GM18868 (cell line): ENCODE measurements at regions not wholly inside any gene's neighbourhood (a gene's known extent, or its start where the extent isn't known, plus 50 kb on each side); places are given as distances from the start of the nearest gene placed in this dataset.
"Not testable (repeated sequence)": the region's sequence is repeated elsewhere in the genome, so short reads cannot be mapped to it uniquely, and the experiment has no call there.

Experiments used
- ATAC-seq: cut with Tn5 transposase; IDR thresholded peaks from one replicate; pipeline ENCODE4 v1.9.1; 2021; ENCODE audit warnings: mild to moderate bottlenecking, moderate library complexity; ENCODE audit not compliant: unreplicated experiment

DNA sequence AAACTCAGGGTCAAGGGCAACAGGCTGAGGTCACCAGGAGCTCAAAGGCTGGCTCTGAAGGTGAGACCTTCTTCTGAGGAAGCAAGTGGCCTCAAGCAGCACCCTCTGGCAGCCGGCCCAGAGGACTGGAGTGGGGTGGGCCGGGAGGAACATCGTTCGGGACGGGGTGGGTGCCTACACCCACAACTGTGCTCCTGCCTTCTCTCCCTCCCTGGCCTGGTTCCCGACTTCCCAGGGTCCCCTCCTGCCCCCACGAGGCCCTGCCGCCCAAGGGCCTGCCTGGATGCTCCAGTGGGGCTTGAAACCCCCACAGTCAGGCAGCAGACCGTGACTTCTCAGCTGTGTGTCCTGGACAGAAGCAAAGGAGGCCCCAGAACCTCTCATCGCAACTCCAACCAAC is 195.7 kb downstream of the IGLL1 start:
- ATAC-seq, result no peak

DNA sequence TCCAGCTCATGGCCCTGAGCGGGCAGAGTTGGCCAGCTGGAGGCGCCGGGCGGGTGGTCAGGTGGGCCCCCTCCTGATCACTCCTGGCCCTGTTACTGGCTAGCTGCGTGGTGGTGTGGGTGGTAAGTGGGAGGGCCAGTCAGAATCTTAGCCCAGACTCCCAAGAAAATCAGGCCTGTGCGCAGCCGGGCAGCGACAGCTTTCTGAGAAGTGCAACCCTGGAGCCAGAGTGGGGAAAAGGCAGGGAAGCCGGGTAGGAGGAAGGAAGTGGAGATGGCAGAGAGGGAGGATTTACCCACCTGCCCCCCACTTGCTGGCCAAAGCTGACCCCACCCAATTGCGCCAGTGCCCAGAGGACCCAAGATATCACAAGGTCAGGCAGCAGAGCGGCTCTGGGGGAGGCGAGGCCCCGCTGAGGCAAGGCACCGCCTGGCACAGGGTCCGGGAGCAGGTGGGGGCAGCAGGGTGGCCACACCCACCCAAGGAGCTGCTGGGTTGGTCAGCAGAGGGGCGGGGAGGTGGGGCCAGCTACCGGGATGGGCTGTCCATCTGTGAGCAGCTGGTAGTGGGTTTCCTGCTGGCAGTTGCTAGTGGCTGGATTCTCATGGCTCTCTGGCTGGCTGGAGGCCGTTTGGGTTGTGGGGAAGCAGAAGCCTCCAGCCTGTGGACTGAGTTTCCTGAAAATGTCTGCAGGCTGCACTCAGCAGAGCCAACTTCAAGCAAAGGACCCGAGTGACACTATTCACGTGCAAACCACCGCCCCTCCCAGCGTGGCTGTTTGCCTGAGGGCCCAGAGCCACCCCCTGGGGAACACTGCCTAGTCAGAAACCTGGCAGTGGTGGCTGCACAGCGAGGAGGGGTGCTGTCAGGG is 196.4 kb downstream of the IGLL1 start:
- no peak for ATAC-seq

- ATAC-seq, result no peak
Measured at GRCh38 chr22:23382428-23383218, 197.5 kb downstream of the IGLL1 start.

GRCh38 chr22:23381661-23382427 is 198.2 kb downstream of the IGLL1 start:
- no peak for ATAC-seq

DNA sequence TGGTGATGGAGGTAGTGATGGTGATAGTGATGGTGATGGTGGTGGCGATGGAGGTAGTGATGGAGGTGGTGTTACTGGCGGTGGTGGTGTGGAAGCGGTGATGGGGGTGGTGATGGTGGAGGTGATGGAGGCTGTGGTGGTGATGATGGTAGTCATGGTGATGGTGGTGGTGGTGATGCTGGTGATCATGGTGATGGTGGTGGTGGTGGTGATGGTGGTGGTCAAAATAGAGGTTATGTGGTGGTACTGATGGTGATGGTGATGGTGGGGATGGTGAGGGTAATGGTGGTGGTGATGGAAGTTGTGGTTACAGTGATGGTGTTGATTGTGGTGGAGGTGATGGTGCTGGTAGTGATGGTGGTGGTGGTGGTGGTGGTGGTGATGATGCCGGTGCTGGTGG is 199.2 kb downstream of the IGLL1 start:
- ATAC-seq, result no peak

GRCh38 chr22:23380230-23380573 is 199.9 kb downstream of the IGLL1 start:
- no peak for ATAC-seq

DNA sequence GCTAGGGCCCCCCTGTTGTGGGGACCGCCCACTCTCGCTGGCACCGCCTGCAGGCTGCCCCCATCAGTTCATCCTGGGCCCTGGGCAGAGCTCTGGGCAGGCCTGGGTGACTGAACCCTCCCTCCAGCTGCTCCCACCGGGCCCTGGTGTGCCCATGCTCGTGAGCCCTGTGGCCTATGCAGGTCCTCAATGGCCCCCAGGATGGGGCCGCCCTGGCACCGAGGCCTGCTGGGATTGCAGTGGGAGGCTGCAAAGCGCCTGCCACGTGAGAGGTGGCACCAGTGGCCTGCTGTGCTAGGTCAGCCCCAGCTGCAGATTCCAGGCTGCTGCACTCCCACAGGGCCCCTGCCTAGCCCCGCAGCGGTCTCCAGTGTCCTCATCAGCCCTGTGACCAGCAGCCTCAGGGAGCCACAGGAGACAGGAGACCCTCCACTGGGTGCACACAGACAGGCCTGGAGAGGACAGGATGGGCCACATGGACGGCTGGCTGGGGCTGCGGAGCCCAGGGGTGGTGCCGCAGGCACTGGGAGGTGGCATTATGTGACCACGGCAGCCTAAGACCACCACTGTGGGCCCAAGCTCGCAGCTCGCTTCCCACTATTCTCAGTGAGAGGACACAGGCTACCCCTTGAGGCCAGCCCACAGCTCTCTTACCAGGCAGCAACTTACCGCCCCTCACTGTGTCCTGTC is 199.4 kb downstream of the BCR start:
- not testable (repeated sequence) for ATAC-seq

- no peak for ATAC-seq
Measured at GRCh38 chr22:23377767-23378166, 197.5 kb downstream of the BCR start.

GRCh38 chr22:23376256-23376655 is 195.9 kb downstream of the BCR start:
- ATAC-seq, result no peak

DNA sequence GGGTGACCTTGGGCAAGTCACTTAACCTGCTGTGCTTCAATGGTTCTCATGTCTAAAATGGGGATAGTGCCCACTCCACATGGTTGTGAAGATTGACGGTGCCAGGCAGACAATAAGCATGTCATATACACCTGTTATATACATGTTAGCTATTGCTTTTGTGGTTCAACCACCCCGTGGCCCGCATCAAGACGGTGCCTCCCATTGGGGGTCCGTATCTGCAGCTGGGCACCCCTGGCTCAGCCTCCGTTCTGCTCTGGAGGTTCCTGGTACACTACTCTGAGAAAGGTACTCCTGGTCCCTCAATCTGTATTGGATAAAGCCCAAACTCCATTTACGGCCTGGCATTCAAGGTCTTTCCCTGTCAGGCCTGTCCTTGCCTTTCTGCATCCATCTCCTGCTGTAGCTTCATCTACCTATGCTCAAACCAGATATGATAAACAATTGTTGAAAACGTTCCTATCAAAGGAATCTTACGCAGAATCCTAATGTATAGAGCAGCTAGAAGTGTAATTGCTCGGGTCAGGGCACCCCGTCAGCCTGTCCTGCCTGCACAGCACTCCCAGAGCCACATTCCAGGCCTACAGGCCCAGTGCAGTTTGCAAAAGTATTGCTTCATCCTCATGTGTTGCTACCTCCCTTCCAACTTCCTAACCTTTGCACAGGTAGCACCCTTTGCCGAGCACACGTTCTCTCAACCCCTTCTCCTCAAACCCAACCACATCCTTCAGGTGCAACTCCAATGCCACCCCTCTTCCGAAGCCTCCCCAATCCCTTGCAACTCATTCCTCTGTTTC is 194.9 kb downstream of the BCR start:
- no peak for ATAC-seq

DNA sequence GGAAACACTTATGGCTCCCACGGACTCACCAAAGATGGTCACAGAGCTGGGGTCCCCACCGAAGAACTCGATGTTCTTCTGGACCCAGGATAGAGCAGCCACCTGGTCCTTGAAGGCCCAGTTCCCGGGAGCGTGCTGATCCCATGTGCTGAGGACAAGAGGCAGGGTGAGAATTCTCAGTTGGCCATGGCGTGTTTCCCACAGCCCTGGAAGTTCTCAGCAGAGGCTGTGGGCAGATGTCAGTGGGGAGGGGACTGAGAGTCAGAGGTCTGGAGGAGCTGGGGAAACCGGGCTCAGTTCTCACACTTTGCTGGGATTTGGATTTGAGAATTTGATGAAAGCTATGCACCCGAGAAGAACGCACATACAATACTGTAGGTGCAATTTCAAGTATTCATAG is 193.3 kb downstream of the BCR start:
- no peak for ATAC-seq

GRCh38 chr22:23370251-23370650 is 189.9 kb downstream of the BCR start:
- no peak for ATAC-seq

DNA sequence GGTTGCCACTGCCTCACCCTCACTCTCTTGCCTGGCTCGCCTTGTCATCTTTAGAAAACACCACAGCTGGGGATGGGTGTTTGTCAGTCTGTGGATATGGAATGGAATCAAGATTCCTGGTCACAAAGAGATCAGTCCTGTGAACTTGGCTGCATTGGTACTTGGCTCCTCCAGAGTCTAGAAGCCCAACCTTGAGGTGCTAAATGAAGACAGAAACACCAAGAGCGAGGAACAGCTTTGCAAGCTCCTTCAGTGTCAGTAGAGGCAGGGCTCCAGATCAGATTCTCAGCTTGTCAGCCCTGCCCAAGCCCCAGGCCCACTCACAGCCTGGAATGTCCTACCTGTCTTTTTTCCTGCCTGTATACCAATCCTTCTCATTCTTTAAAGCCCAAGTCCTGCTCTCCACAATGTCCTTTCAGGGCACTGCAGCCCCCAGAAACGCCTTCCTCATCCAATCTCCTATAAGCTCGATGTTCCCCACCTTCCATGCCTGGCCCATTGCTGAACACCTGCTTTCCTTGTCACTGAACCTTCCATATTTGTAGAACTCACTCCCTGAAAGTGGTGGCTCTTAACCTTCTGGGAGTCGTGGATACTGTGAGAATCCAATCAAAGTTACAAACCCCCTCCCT is 188.9 kb downstream of the BCR start:
- no peak for ATAC-seq
